ENCODE measurements at regions not wholly inside any gene's neighbourhood (a gene's known extent, or its start where the extent isn't known, plus 50 kb on each side); places are given as distances from the start of the nearest gene placed in this dataset.
A peak's percentile ranks its signal among the peaks of the same experiment; 100 is the strongest.

DNA sequence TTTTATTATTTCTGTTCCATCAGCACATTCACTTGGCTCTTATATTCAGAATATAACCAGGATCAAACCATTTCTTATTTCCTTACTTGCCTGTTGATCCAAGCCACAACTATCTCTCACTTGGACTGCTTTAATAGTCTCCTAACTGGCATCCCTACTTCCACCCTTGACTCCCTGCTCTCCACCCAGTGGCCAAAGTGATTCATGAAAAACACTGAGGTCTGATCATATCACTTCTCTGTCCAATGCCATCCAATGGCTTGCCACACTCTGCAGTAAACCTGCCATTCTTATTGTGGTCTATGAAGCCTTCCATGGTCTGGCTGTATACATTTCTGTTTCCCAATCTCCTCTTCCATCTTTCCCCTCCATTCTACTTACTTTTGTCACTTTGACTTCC is 576.1 kb downstream of the PDCD6IP start:
- no peaks in the 10 kb centered on the region for H3F3A ChIP-seq (replicated peaks; ENCODE audit: low read depth)
- no peak overlapping the region for H3K27ac ChIP-seq (ENCODE audit: low read depth)
- no peak overlapping the region for H3K4me2 ChIP-seq
- H3K9me3 Mint-ChIP-seq: no peaks in the 10 kb centered on the region; the same call in 2 of the 3 replicates
- H2AFZ ChIP-seq: no peak overlapping the region
- no peak overlapping the region for H3K27ac Mint-ChIP-seq
- no peaks in the 10 kb centered on the region for H4K20me1 ChIP-seq (replicated peaks; ENCODE audit: insufficient read depth)
- H3K27me3 ChIP-seq (ENCODE audit: insufficient read depth): no peaks in the 10 kb centered on the region
- 0 out of 2 replicates have a peak, but pooled peaks cover 4% of the 10 kb centered on the region for H3K9me2 ChIP-seq (ENCODE audit: insufficient read depth)
- peaks cover 2% of the 10 kb centered on the region for H3K27me3 Mint-ChIP-seq (ENCODE audit: insufficient read depth, low read depth, poor library complexity)
- peak; percentile 8 for DNase-seq (ENCODE audit: low spot score)
- no peak overlapping the region for H3K4me3 Mint-ChIP-seq
- TF ChIP-seq, protein P1, sequence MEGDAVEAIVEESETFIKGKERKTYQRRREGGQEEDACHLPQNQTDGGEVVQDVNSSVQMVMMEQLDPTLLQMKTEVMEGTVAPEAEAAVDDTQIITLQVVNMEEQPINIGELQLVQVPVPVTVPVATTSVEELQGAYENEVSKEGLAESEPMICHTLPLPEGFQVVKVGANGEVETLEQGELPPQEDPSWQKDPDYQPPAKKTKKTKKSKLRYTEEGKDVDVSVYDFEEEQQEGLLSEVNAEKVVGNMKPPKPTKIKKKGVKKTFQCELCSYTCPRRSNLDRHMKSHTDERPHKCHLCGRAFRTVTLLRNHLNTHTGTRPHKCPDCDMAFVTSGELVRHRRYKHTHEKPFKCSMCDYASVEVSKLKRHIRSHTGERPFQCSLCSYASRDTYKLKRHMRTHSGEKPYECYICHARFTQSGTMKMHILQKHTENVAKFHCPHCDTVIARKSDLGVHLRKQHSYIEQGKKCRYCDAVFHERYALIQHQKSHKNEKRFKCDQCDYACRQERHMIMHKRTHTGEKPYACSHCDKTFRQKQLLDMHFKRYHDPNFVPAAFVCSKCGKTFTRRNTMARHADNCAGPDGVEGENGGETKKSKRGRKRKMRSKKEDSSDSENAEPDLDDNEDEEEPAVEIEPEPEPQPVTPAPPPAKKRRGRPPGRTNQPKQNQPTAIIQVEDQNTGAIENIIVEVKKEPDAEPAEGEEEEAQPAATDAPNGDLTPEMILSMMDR (conservative IDR thresholded peaks at IDR 0.05; ENCODE audit: low read depth in 2 of 2): peak in 1 of 2 experiments; percentile 26; a peak in 2 of 4 replicates
- TF ChIP-seq STAT1 (IDR thresholded peaks at IDR 0.05; ENCODE audit: unreplicated experiment): no peak
- ATAC-seq: peak; percentile 49
- no peak overlapping the region for H3K4me3 ChIP-seq
- H3K4me1 Mint-ChIP-seq: no peaks in the 10 kb centered on the region
- no peaks in the 10 kb centered on the region for H3K4me1 ChIP-seq (ENCODE audit: insufficient read depth)
- no peaks in the 10 kb centered on the region for H3K36me3 Mint-ChIP-seq (ENCODE audit: low read depth)
- H3K36me3 ChIP-seq (ENCODE audit: insufficient read depth): no peaks in the 10 kb centered on the region
- no peaks in the 10 kb centered on the region for H3K79me2 ChIP-seq (replicated peaks; ENCODE audit: insufficient read depth)

DNA sequence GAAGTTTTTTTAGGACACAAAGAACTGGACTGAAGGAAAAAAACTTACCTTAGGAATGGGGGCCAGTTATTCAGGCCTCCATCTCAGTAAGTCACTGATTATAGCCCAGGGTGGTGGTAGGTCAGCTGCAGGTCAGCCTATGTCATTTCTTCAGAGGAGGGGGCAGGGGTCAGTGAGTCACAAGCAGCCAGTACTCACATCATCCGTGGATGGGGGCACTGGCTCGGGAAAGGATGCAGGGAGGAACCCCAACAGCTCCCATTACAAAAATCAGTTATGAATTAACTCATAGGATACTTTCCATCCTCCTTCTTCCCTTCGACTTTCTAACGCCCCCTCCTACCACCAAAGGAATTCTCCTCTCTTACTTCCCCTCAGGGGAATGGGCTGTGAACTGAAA is 578.3 kb downstream of the PDCD6IP start:
- Histone ChIP-seq H2AFZ (no peak overlapping the region), H3K79me2 (replicated peaks; ENCODE audit: insufficient read depth) (no peaks in the 10 kb centered on the region), H3K4me2 (no peak overlapping the region), H4K20me1 (replicated peaks; ENCODE audit: insufficient read depth) (no peaks in the 10 kb centered on the region), H3K27me3 (ENCODE audit: insufficient read depth) (no peaks in the 10 kb centered on the region), H3K4me1 (ENCODE audit: insufficient read depth) (no peaks in the 10 kb centered on the region), H3K4me3 (no peak overlapping the region), H3F3A (replicated peaks; ENCODE audit: low read depth) (no peaks in the 10 kb centered on the region), H3K36me3 (ENCODE audit: insufficient read depth) (no peaks in the 10 kb centered on the region), H3K27ac (ENCODE audit: low read depth) (no peak overlapping the region), H3K9me2 (ENCODE audit: insufficient read depth) (0 out of 2 replicates have a peak, but pooled peaks cover under 1% of the 10 kb centered on the region)
- TF ChIP-seq EZH2 (IDR thresholded peaks at IDR 0.05; ENCODE audit: low read depth, unreplicated experiment) (no peak), EZH2phosphoT487 (IDR thresholded peaks at IDR 0.05; ENCODE audit: unreplicated experiment) (no peak), ZNF331 (CRISPR knock-in tag; IDR thresholded peaks at IDR 0.05; ENCODE audit: low read depth) (no peak), CREB1 (CRISPR knock-in tag; IDR thresholded peaks at IDR 0.05; ENCODE audit: low read depth) (no peak), NANOG (IDR thresholded peaks at IDR 0.05; ENCODE audit: borderline replicate concordance) (no peak), JUNB (IDR thresholded peaks at IDR 0.05; ENCODE audit: unreplicated experiment) (no peak)
- TF ChIP-seq, protein P2, sequence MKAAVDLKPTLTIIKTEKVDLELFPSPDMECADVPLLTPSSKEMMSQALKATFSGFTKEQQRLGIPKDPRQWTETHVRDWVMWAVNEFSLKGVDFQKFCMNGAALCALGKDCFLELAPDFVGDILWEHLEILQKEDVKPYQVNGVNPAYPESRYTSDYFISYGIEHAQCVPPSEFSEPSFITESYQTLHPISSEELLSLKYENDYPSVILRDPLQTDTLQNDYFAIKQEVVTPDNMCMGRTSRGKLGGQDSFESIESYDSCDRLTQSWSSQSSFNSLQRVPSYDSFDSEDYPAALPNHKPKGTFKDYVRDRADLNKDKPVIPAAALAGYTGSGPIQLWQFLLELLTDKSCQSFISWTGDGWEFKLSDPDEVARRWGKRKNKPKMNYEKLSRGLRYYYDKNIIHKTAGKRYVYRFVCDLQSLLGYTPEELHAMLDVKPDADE (IDR thresholded peaks at IDR 0.05): no peak
- Mint-ChIP-seq H3K36me3 (ENCODE audit: low read depth) (no peaks in the 10 kb centered on the region), H3K4me1 (no peaks in the 10 kb centered on the region), H3K27me3 (ENCODE audit: insufficient read depth, low read depth, poor library complexity) (no peaks in the 10 kb centered on the region), H3K27ac (no peak overlapping the region), H3K9me3 (no peaks in the 10 kb centered on the region), H3K4me3 (no peak overlapping the region)
- ATAC-seq (no peak), DNase-seq (ENCODE audit: low spot score) (no peak)

Data from GM23338 (cell line).